AG04450 (cell line): ENCODE measurements at regions not wholly inside any gene's neighbourhood (a gene's known extent, or its start where the extent isn't known, plus 50 kb on each side); places are given as distances from the start of the nearest gene placed in this dataset.

Experiments used
- CTCF ChIA-PET: fragments of 300-600, 350-600 bp; formaldehyde crosslinking; extraction: SDS; loops from one replicate; lab custom pipeline; 2022; ENCODE audit warnings: antibody characterized with exemption, inconsistent platforms; lab: Charles Lee
- POLR2A ChIA-PET: fragments of 350-600 bp; formaldehyde crosslinking; extraction: SDS; loops from one replicate; lab custom pipeline; 2021; ENCODE audit warnings: antibody characterized with exemption, inconsistent platforms; lab: Yijun Ruan, JAX
- DNase-seq: peaks from one replicate; pipeline ENCODE4 v3.0.0-alpha.2; 2011; ENCODE audit warnings: low read depth, low spot score
- H3K27ac ChIP-seq: one replicate; pipeline ENCODE4 v1.5.1; 2012; ENCODE audit warnings: low read depth, low read length, control low read depth
- H3K27me3 ChIP-seq: one replicate; pipeline ENCODE4 v1.6.0; 2012; ENCODE audit warnings: low read length; ENCODE audit not compliant: control insufficient read depth, insufficient read depth
- H3K4me3 ChIP-seq: 2 replicates; pipeline ENCODE4 v1.5.1; 2011; ENCODE audit warnings: mild to moderate bottlenecking, low read depth, low read length, control low read depth
- H3K9me3 ChIP-seq: 2 replicates; pipeline ENCODE4 v1.5.1; 2012; ENCODE audit warnings: low read length; ENCODE audit not compliant: control insufficient read depth, insufficient read depth
- CTCF ChIP-seq: IDR thresholded peaks from 2 replicates; pipeline ENCODE4 v1.5.1; 2011; ENCODE audit warnings: low read depth, low read length, control low read depth, inconsistent platforms

GRCh38 chr5:174301848-174302625, 256.5 kb downstream of the NSG2 start:
- TF ChIP-seq CTCF: no peak
- Histone ChIP-seq H3K4me3 (no peak overlapping the region), H3K27me3 (peaks cover 2% of the 10 kb centered on the region), H3K9me3 (no peaks in the 10 kb centered on the region), H3K27ac (no peak overlapping the region)
- no peak for DNase-seq
- ChIA-PET CTCF (interaction anchor here (0.8 to 2.0 kb wide), 3 partner anchors 9 to 16 kb away, joined by 3 to 9 read pairs (median 6); no protein-coding TSS in a partner anchor), POLR2A (no interaction called here)

GRCh38 chr5:174303035-174303434, 257.5 kb downstream of the NSG2 start:
- POLR2A ChIA-PET: no interaction called here
- no peaks in the 10 kb centered on the region for H3K9me3 ChIP-seq
- H3K4me3 ChIP-seq: no peak overlapping the region
- CTCF ChIA-PET: interaction anchor here (1.1 to 1.3 kb wide), 3 partner anchors 9 to 15 kb away, joined by 3 to 7 read pairs (median 6); no protein-coding TSS in a partner anchor
- no peak overlapping the region for H3K27ac ChIP-seq
- DNase-seq: no peak
- TF ChIP-seq CTCF: no peak
- peaks cover 5% of the 10 kb centered on the region for H3K27me3 ChIP-seq

- Histone ChIP-seq H3K27me3 (peaks cover 5% of the 10 kb centered on the region), H3K27ac (no peak overlapping the region), H3K9me3 (no peaks in the 10 kb centered on the region), H3K4me3 (no peak overlapping the region)
- TF ChIP-seq CTCF: no peak
- DNase-seq: no peak
- POLR2A ChIA-PET: no interaction called here
- CTCF ChIA-PET: interaction anchor here (1.1 to 1.3 kb wide), 2 partner anchors 8 to 14 kb away, joined by 3 to 7 read pairs; no protein-coding TSS in a partner anchor
Measured at GRCh38 chr5:174303437-174304045, 258.0 kb downstream of the NSG2 start.

- POLR2A ChIA-PET: no interaction called here
- no peak for DNase-seq
Measured at GRCh38 chr5:174305241-174305681, 259.8 kb downstream of the NSG2 start.

More at GRCh38 chr5:174305241-174305681, 259.8 kb downstream of the NSG2 start:
- no peak for TF ChIP-seq CTCF
- peaks cover 8% of the 10 kb centered on the region for H3K27me3 ChIP-seq
- no peak overlapping the region for H3K27ac ChIP-seq
- CTCF ChIA-PET: no interaction called here
- no peak overlapping the region for H3K4me3 ChIP-seq
- H3K9me3 ChIP-seq: no peaks in the 10 kb centered on the region; the same call in 1 of the 2 replicates
